Loucy (cell line): ENCODE measurements at regions not wholly inside any gene's neighbourhood (a gene's known extent, or its start where the extent isn't known, plus 50 kb on each side); places are given as distances from the start of the nearest gene placed in this dataset.

ENCODE experiments used
- H2AFZ ChIP-seq: fragments of 200-600 bp; sonication (generic); 2 replicates; pipeline ENCODE4 v1.6.0; 2016; ENCODE audit warnings: antibody characterized with exemption, mild to moderate bottlenecking, low read length, moderate library complexity
- H3F3A ChIP-seq: fragments of 200-600 bp; 2 replicates; pipeline ENCODE4 v1.6.0; 2016; ENCODE audit warnings: antibody characterized with exemption, low read depth, mild to moderate bottlenecking
- H3K27me3 ChIP-seq: fragments of 200-600 bp; sonication (generic); 2 replicates; pipeline ENCODE4 v1.6.1; 2014; ENCODE audit warnings: low read length, mild to moderate bottlenecking; ENCODE audit not compliant: insufficient read depth, poor library complexity, severe bottlenecking
- H3K36me3 ChIP-seq: fragments of 200-600 bp; sonication (generic); 2 replicates; pipeline ENCODE4 v1.6.1; 2016; ENCODE audit warnings: low read length; ENCODE audit not compliant: insufficient read depth
- H3K4me1 ChIP-seq: fragments of 200-600 bp; sonication (generic); 2 replicates; pipeline ENCODE4 v1.5.1; 2014; ENCODE audit warnings: low read length, mild to moderate bottlenecking; ENCODE audit not compliant: insufficient read depth, poor library complexity, severe bottlenecking
- H3K4me2 ChIP-seq: fragments of 200-600 bp; sonication (generic); 2 replicates; pipeline ENCODE4 v1.6.0; 2014; ENCODE audit warnings: antibody characterized with exemption, low read length, low read depth, mild to moderate bottlenecking; ENCODE audit not compliant: poor library complexity, severe bottlenecking
- H3K4me3 ChIP-seq: fragments of 200-600 bp; sonication (generic); 2 replicates; pipeline ENCODE4 v1.5.1; 2014; ENCODE audit warnings: low read length, mild to moderate bottlenecking, mixed read lengths; ENCODE audit not compliant: poor library complexity, severe bottlenecking
- H3K79me2 ChIP-seq: fragments of 200-600 bp; sonication (generic); 2 replicates; pipeline ENCODE4 v1.6.1; 2014; ENCODE audit warnings: low read length; ENCODE audit not compliant: insufficient read depth
- H3K9ac ChIP-seq: fragments of 200-600 bp; sonication (generic); 2 replicates; pipeline ENCODE4 v1.6.0; 2014; ENCODE audit warnings: mild to moderate bottlenecking, low read depth, low read length, moderate library complexity; ENCODE audit not compliant: poor library complexity, severe bottlenecking
- H3K9me2 ChIP-seq: fragments of 200-600 bp; sonication (generic); replicated peaks from 2 replicates; pipeline ENCODE4 v1.6.1; 2016; ENCODE audit warnings: low read depth, low read length, mixed read lengths
- H3K9me3 ChIP-seq: fragments of 200-600 bp; sonication (generic); 2 replicates; pipeline ENCODE4 v1.6.1; 2014; ENCODE audit warnings: mild to moderate bottlenecking, antibody characterized with exemption, low read length, low read depth; ENCODE audit not compliant: insufficient read depth
- H4K20me1 ChIP-seq: fragments of 200-600 bp; sonication (generic); 2 replicates; pipeline ENCODE4 v1.6.0; 2014; ENCODE audit warnings: antibody characterized with exemption, low read length, mild to moderate bottlenecking; ENCODE audit not compliant: insufficient read depth, poor library complexity, severe bottlenecking
- EZH2phosphoT487 ChIP-seq: fragments of 200-600 bp; IDR thresholded peaks from 2 replicates; pipeline ENCODE4 v1.6.1; 2018; ENCODE audit warnings: antibody characterized with exemption, mild to moderate bottlenecking, moderate library complexity, borderline replicate concordance
- TF ChIP-seq, protein P1 (sequence below): fragments of 200-600 bp; sonication (generic); conservative IDR thresholded peaks from 2 replicates; pipeline ENCODE4 v1.5.1; 2014; ENCODE audit warnings: mild to moderate bottlenecking, antibody characterized with exemption, low read length

DNA sequence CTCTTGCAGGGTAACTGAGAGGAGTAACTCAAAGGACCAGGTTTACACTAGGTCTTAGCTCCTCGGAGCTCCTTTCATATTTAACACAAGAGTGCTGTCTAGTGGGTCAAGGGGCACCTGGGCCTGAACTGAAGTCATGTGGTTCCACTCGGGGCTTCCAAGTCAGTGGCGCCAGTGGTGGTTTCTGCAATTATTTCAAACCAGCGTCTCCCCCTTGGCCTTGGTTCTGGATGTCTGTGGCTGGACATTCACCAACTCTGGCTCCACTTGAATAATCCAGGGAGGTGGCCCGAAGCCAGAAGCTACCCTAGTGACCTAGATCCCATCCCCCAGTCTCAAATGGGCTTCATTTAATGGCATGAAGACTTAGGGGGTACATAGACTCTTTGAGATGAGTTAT is 144.3 kb upstream of the ADAMTS9 start:
- Histone ChIP-seq H3K27me3 (no peaks in the 10 kb centered on the region), H3K4me2 (no peak overlapping the region), H2AFZ (no peak overlapping the region), H3K4me1 (no peaks in the 10 kb centered on the region), H3K79me2 (no peaks in the 10 kb centered on the region), H3K4me3 (no peak overlapping the region), H3F3A (no peaks in the 10 kb centered on the region), H4K20me1 (no peaks in the 10 kb centered on the region), H3K9me2 (no peaks in the 10 kb centered on the region), H3K36me3 (no peaks in the 10 kb centered on the region), H3K9ac (no peak overlapping the region), H3K9me3 (no peaks in the 10 kb centered on the region)
- TF ChIP-seq EZH2phosphoT487: no peak
- TF ChIP-seq, protein P1, sequence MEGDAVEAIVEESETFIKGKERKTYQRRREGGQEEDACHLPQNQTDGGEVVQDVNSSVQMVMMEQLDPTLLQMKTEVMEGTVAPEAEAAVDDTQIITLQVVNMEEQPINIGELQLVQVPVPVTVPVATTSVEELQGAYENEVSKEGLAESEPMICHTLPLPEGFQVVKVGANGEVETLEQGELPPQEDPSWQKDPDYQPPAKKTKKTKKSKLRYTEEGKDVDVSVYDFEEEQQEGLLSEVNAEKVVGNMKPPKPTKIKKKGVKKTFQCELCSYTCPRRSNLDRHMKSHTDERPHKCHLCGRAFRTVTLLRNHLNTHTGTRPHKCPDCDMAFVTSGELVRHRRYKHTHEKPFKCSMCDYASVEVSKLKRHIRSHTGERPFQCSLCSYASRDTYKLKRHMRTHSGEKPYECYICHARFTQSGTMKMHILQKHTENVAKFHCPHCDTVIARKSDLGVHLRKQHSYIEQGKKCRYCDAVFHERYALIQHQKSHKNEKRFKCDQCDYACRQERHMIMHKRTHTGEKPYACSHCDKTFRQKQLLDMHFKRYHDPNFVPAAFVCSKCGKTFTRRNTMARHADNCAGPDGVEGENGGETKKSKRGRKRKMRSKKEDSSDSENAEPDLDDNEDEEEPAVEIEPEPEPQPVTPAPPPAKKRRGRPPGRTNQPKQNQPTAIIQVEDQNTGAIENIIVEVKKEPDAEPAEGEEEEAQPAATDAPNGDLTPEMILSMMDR: no peak

DNA sequence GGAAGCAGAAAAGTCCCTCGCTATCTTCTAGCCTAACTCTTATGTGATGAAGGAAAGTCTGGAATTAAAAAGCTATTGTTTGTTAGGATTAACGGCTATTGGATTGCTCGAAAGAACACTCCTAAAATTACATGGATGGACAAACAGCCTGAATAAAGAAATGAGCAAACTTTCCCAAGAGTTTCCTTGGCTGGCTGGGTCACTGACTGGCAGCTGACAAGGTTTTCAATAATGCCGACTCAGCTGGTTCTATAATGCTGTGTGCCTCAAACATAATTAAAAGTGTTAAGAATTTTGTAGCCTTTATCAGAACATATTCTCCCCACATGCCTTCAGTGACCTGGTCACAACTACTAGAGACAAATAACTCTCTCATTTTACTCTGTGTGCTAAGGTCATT is 142.9 kb upstream of the ADAMTS9 start:
- no peak overlapping the region for H3K9ac ChIP-seq
- H3K4me1 ChIP-seq: no peaks in the 10 kb centered on the region
- no peaks in the 10 kb centered on the region for H3K79me2 ChIP-seq
- no peaks in the 10 kb centered on the region for H3K27me3 ChIP-seq
- H3F3A ChIP-seq: no peaks in the 10 kb centered on the region
- H3K4me2 ChIP-seq: no peak overlapping the region
- no peak overlapping the region for H3K4me3 ChIP-seq
- H3K36me3 ChIP-seq: no peaks in the 10 kb centered on the region
- H3K9me2 ChIP-seq: no peaks in the 10 kb centered on the region
- no peaks in the 10 kb centered on the region for H3K9me3 ChIP-seq
- no peak for TF ChIP-seq EZH2phosphoT487
- TF ChIP-seq, protein P1: no peak
- H2AFZ ChIP-seq: no peak overlapping the region
- H4K20me1 ChIP-seq: no peaks in the 10 kb centered on the region

DNA sequence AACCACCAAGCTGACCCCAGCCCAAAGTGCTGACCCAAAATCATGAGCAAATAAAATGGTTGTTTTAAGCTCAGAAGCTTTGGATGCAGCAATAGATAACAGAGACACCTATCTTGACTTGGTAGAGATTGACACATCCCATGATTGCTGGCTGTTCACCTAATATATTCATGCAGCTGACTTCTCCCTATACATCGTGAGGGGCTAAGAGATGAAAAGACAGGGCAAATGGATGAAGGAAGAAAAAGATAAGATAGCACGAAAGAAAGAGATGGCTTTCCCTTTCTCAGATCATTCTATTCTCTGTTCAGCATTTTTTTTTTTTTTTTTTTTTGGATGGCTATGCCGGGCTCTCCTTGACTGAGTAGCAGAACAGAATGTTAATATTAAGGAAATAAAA is 141.5 kb upstream of the ADAMTS9 start:
- Histone ChIP-seq H2AFZ (no peak overlapping the region), H3K9ac (no peak overlapping the region), H3K9me2 (no peaks in the 10 kb centered on the region), H3K79me2 (no peaks in the 10 kb centered on the region), H3K9me3 (no peaks in the 10 kb centered on the region), H3F3A (no peaks in the 10 kb centered on the region), H3K4me3 (no peak overlapping the region), H3K4me2 (no peak overlapping the region), H3K4me1 (no peaks in the 10 kb centered on the region), H3K36me3 (no peaks in the 10 kb centered on the region), H3K27me3 (no peaks in the 10 kb centered on the region), H4K20me1 (no peaks in the 10 kb centered on the region)
- TF ChIP-seq, protein P1: no peak
- no peak for TF ChIP-seq EZH2phosphoT487
